HG02642 (cell line): ENCODE measurements at regions not wholly inside any gene's neighbourhood (a gene's known extent, or its start where the extent isn't known, plus 50 kb on each side); places are given as distances from the start of the nearest gene placed in this dataset.

Experiments used
- ATAC-seq: cut with Tn5 transposase; IDR thresholded peaks from one replicate; pipeline ENCODE4 v1.9.1; 2021; ENCODE audit warnings: mild to moderate bottlenecking; ENCODE audit not compliant: unreplicated experiment, poor library complexity

GRCh38 chr11:112507281-112507680, 246.6 kb upstream of the PLET1 start:
- ATAC-seq: no peak

- ATAC-seq: no peak
Observed at GRCh38 chr11:112508750-112509149, 248.1 kb upstream of the PLET1 start.

- no peak for ATAC-seq
Observed at GRCh38 chr11:112509300-112509699, 248.6 kb upstream of the PLET1 start.

- no peak for ATAC-seq
Observed at GRCh38 chr11:112511271-112511670, 250.6 kb upstream of the PLET1 start.

DNA sequence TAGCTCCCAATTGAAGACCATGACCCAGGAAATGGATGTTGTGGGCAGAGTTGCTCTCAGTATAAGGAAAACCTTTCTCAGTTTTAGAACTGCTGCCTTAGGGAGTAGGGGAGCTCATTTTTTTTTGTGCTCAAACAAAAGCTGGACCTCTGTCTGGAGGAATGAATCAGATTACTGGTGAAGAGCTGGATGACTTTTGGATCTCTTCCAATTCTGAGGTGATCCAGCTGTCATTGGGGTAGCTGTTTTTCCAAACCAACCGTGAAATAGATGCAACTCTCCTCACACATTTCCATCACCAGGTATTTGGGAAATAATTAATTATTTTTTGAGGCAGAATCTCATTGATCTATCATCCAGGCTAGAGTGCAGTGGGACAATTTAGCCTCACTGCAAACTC, 251.3 kb upstream of the PLET1 start:
- ATAC-seq: no peak

GRCh38 chr11:112513417-112513816, 252.8 kb upstream of the PLET1 start:
- no peak for ATAC-seq

DNA sequence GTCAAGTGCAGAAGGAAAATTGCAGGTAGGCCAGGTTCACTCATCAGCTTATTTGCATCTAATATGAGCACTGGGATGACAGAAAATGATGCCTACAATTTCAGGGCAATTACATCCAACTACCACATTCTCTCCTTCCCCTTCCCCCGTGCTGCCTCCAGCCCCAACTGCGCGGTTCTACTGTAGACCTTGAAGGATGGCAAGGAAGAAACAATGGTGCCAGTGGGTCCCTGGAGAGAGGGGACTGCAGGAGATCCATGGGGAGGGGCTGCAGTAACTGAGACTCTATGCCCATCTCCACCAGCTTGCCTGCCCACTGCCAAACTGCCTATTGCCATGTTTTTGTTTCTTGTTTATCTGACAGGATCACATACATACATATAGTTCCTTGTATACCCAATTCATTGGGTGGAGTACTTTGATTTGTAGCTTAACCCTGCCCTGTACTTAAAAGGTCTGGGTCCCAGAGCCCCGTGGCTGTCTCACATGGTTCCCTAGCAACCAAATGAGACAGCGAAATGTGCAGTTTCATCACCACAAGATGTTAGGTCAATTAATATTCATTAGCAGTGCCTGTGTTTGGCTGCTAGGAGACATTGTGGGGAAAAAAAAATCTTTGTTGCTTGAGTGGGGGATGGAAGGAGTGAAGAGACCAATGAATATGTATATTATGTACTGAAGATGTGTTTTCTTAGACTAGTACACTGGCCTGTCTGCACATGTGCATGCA, 253.5 kb upstream of the PLET1 start:
- no peak for ATAC-seq

DNA sequence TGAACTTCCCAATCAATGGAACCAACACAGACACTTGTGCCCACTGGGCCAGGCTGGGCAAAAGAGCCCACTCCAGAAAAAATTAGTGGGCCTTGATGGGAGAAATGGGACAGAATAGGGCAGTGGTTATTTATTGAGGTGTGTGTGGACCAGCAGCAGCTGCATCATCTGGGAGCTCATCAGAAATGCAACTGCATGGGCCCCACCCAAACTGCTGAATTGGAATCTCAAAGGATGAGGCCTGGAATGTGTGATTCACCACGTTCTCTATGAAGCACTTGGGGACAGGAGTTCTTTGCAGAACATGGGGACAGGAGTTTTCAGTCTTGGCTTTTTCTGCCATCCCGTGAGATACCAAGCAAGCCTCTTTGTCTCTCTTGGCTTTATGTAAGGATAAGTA, 255.6 kb upstream of the PLET1 start:
- ATAC-seq: no peak

DNA sequence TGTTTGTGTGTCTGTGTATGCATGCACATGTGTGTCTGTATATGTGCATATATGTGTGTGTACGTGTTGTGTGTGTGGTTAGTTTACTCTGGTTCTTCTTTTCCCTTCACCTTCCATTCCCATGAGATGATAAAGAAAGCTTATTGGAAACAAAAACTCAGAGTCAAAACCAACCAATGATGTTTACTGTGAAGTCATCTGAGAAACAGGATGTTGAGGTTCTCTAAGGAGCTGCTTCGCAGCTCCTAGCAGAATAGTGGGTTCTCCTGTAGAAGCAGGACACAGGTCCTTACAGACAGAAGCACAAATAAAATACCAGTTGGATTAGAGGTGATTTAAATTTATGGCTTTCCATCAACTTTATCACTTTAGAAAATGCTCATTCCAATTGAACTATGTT, 256.1 kb upstream of the PLET1 start:
- ATAC-seq: no peak

GRCh38 chr11:112518371-112518770, 257.7 kb upstream of the PLET1 start:
- no peak for ATAC-seq

DNA sequence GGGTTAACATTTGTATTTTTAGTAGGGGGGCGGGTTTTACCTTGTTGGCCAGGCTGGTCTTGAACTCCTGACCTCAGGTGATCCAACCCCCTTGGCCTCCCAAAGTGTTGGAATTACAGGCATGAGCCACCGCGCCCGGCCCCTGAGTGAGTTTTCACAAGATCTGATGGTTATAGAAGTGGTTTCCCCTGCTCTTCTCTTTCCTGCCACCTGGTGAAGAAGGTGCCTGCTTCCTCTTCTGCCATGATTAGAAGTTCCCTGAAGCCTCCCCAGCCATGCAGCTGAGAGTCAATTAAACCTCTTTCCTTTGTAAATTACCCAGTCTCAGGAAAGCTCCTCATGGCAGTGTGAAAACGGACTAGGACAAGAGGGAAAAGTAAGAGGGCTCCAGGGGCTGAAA, 259.1 kb upstream of the PLET1 start:
- no peak for ATAC-seq

GRCh38 chr11:112520354-112520753, 259.7 kb upstream of the PLET1 start:
- ATAC-seq: no peak

DNA sequence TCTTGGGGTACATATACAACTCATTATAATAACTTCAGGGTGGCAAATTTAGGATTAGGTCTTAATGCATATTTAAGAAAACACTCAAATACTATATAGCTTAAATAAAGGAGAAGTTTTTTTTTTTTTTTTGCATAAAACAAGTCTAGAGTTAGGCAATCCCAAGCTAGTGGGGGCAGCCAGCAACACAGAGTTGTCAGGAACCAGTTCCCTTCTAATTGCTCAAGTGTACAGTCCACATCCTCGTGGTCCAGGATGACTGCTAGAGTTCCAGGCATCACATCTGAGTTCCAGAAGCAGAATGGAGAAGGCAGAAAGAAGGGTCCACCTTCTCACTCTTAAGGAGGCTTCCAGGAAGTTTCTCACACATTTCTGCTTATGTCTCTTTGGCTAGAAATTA, 261.9 kb upstream of the PLET1 start:
- no peak for ATAC-seq

DNA sequence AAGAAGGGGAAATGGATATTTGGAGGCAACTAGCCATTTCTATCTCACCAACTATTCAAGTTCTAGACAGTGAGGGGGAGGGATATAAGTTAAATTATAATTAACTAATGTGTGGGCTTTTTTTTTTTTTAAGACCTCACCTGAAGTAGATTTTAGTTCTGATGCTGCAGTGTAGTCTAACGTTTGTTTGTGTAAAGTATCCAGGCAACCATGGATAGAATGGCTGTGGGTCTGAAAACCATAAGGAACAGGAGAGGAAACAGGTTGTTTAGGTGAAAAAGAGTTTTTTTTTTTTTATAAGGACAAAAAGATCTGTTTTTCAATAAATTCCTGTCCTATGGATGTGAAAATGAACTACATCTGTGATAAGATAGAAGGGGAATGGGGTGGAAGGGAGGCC, 262.4 kb upstream of the PLET1 start:
- no peak for ATAC-seq

GRCh38 chr11:112523477-112523876, 262.8 kb upstream of the PLET1 start:
- no peak for ATAC-seq

- no peak for ATAC-seq
Observed at GRCh38 chr11:112523951-112524350, 263.3 kb upstream of the PLET1 start.

DNA sequence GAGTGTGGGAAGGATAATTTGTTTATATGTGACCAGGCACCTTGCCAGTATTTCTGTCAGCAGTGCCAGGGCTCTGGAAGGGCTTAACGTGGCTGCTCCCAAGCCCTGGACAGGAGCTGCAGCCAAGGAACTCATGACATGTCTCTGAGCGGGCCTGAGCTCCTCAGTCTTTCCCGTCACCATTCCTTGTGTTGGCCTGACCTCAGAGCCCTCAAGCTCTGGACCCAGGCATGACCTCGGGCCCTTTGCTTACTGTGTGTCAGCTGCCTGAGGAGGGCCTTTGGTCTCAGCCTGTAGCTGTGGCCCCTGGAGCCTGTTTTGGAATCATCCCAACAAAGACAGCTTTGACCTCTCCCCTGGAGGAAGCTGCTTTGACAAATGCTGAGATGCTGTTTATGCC, 264.1 kb upstream of the PLET1 start:
- no peak for ATAC-seq

DNA sequence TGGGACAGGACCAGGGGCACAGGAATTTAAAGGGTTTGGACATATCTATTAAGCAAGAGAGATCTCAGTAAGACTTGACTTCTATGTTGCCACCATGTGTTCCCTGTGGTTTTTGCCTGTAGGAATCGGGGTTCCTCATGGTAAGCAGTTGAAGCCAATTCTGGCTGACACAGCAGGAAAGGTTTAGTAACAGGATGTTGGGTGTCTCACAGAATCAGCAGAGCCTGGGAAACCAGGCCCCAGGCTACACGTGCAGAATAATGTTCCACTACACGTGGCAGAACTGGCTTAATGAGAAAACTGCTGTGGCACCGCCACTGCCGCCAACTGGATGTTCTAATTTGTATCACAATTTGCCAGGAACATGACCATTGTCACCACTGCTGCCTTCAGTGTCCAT, 264.6 kb upstream of the PLET1 start:
- ATAC-seq: no peak

DNA sequence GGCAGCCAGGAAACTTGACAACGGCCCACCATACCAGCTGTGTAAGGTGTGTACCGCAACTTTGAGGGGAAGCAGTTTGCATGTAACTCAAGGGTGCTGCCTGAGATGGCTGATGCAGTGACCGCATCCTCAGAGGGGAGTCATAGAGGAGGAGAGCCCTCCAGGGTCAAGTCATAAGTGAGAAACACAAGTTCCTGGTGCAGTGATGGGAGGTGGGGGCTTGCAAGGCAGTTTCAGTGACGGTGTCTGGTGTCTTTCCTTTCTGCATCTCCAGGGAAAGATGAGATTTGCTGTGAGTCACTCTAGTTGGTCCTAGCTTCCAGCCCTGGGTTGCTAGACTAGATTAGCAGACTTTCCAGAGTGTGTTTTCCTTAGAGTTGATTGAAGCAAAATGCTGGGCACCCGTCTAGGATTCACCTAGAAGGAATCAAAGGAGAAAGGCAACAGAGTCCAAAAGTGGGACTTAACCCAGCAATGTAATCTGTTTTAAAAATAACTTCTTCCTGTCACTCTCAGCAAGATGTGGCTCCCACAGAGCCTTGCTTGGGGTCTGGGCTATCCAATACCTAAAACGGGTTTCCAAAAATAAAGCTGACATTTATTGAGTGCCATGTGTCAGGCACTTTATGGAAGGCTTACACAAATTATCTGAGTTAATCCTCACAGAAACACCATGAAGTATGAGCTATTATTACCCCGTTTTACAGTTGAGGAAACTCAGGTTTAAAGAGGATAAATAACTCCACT, 265.4 kb upstream of the PLET1 start:
- no peak for ATAC-seq

GRCh38 chr11:112526699-112527416, 266.2 kb upstream of the PLET1 start:
- no peak for ATAC-seq

GRCh38 chr11:112529071-112529470, 268.4 kb upstream of the PLET1 start:
- ATAC-seq: no peak
